GM18858 (cell line): ENCODE measurements at regions not wholly inside any gene's neighbourhood (a gene's known extent, or its start where the extent isn't known, plus 50 kb on each side); places are given as distances from the start of the nearest gene placed in this dataset.

Experiments
- ATAC-seq: cut with Tn5 transposase; IDR thresholded peaks from one replicate; pipeline ENCODE4 v1.9.1; 2021; ENCODE audit not compliant: unreplicated experiment

GRCh38 chrX:16222151-16222550 lies 54.9 kb downstream of the MAGEB17 start:
- no peak for ATAC-seq

- ATAC-seq, result no peak
Observed at GRCh38 chrX:16223385-16223784, 56.1 kb downstream of the MAGEB17 start.

- peak; percentile 71 for ATAC-seq
Observed at GRCh38 chrX:16239211-16239610, 71.9 kb downstream of the MAGEB17 start.

GRCh38 chrX:16240231-16240905 lies 73.1 kb downstream of the MAGEB17 start:
- ATAC-seq, result no peak

GRCh38 chrX:16240968-16241367 lies 73.7 kb downstream of the MAGEB17 start:
- ATAC-seq, result no peak

GRCh38 chrX:16250296-16250695 lies 83.0 kb downstream of the MAGEB17 start:
- ATAC-seq, result no peak

- no peak for ATAC-seq
Observed at GRCh38 chrX:16251782-16252181, 84.5 kb downstream of the MAGEB17 start.

GRCh38 chrX:16258882-16259281 lies 91.6 kb downstream of the MAGEB17 start:
- no peak for ATAC-seq

- ATAC-seq, result no peak
Observed at GRCh38 chrX:16267431-16267830, 100.2 kb downstream of the MAGEB17 start.

GRCh38 chrX:16268206-16268605 lies 100.9 kb downstream of the MAGEB17 start:
- no peak for ATAC-seq

- ATAC-seq, result no peak
Observed at GRCh38 chrX:16278927-16279326, 111.6 kb downstream of the MAGEB17 start.

- ATAC-seq, result no peak
Observed at GRCh38 chrX:16282209-16282608, 114.9 kb downstream of the MAGEB17 start.

GRCh38 chrX:16284842-16285241 lies 117.6 kb downstream of the MAGEB17 start:
- no peak for ATAC-seq

- ATAC-seq, result no peak
Observed at GRCh38 chrX:16290997-16291396, 123.7 kb downstream of the MAGEB17 start.

GRCh38 chrX:16300831-16301230 lies 133.6 kb downstream of the MAGEB17 start:
- no peak for ATAC-seq

GRCh38 chrX:16304751-16305150 lies 137.5 kb downstream of the MAGEB17 start:
- ATAC-seq, result no peak

GRCh38 chrX:16305187-16305586 lies 137.9 kb downstream of the MAGEB17 start:
- no peak for ATAC-seq

GRCh38 chrX:16307950-16308349 lies 140.7 kb downstream of the MAGEB17 start:
- ATAC-seq, result no peak

GRCh38 chrX:16308773-16309172 lies 141.5 kb downstream of the MAGEB17 start:
- ATAC-seq, result no peak

GRCh38 chrX:16310326-16310725 lies 143.0 kb downstream of the MAGEB17 start:
- ATAC-seq, result no peak

GRCh38 chrX:16311671-16312070 lies 144.4 kb downstream of the MAGEB17 start:
- ATAC-seq, result no peak

- no peak for ATAC-seq
Observed at GRCh38 chrX:16312761-16313623, 145.7 kb downstream of the MAGEB17 start.
